HepG2 (cell line): ENCODE measurements at regions not wholly inside any gene's neighbourhood (a gene's known extent, or its start where the extent isn't known, plus 50 kb on each side); places are given as distances from the start of the nearest gene placed in this dataset.

ENCODE experiments used
- ARID2 ChIP-seq: sonication (generic); formaldehyde crosslinking; IDR thresholded peaks from 2 replicates; pipeline ENCODE4 v1.8.1; 2022; ENCODE audit warnings: mild to moderate bottlenecking, missing genetic modification reagents, borderline replicate concordance
- ATF7-NPFF ChIP-seq: sonication (generic); formaldehyde crosslinking; IDR thresholded peaks from 2 replicates; pipeline ENCODE4 v1.8.1; 2023; ENCODE audit warnings: mild to moderate bottlenecking, low read depth, missing genetic modification reagents, moderate library complexity
- ATRX ChIP-seq: sonication (generic); formaldehyde crosslinking; IDR thresholded peaks from 2 replicates; pipeline ENCODE4 v1.4.0; 2020; ENCODE audit warnings: missing genetic modification reagents, borderline replicate concordance
- ETV5 ChIP-seq: IDR thresholded peaks from 2 replicates; pipeline ENCODE4 v1.6.1; 2018; ENCODE audit warnings: missing biosample characterization, missing genetic modification reagents, inconsistent platforms, borderline replicate concordance
- FOSL1 ChIP-seq: sonication (generic); formaldehyde crosslinking; IDR thresholded peaks from 2 replicates; pipeline ENCODE4 v1.9.0; 2021; ENCODE audit warnings: missing genetic modification reagents, borderline replicate concordance
- HIVEP1 ChIP-seq: sonication (generic); formaldehyde crosslinking; IDR thresholded peaks from 2 replicates; pipeline ENCODE4 v1.4.0; 2020; ENCODE audit warnings: mild to moderate bottlenecking, missing genetic modification reagents
- KDM3A ChIP-seq: IDR thresholded peaks from 2 replicates; pipeline ENCODE4 v1.6.1; 2018; ENCODE audit warnings: low read depth, missing compliant biosample characterization
- NR2F2 ChIP-seq: IDR thresholded peaks from 2 replicates; pipeline ENCODE4 v1.6.1; 2012; ENCODE audit warnings: low read depth, inconsistent platforms, borderline replicate concordance
- RELA ChIP-seq: sonication (generic); formaldehyde crosslinking; IDR thresholded peaks from 2 replicates; pipeline ENCODE4 v1.4.0; 2020; ENCODE audit warnings: missing genetic modification reagents
- TOE1 ChIP-seq: sonication (generic); formaldehyde crosslinking; IDR thresholded peaks from 2 replicates; pipeline ENCODE4 v1.4.0; 2020; ENCODE audit warnings: mild to moderate bottlenecking, missing genetic modification reagents
- ZFY ChIP-seq: sonication (generic); formaldehyde crosslinking; IDR thresholded peaks from 2 replicates; pipeline ENCODE4 v1.4.0; 2020; ENCODE audit warnings: missing genetic modification reagents
- ZIK1 ChIP-seq: sonication (generic); formaldehyde crosslinking; IDR thresholded peaks from 2 replicates; pipeline ENCODE4 v1.5.0; 2020; ENCODE audit warnings: mild to moderate bottlenecking, low read depth, missing genetic modification reagents, borderline replicate concordance
- ZNF263 ChIP-seq: sonication (generic); formaldehyde crosslinking; IDR thresholded peaks from 2 replicates; pipeline ENCODE4 v1.4.0; 2020; ENCODE audit warnings: missing genetic modification reagents
- ZNF331 ChIP-seq: sonication (generic); formaldehyde crosslinking; IDR thresholded peaks from 2 replicates; pipeline ENCODE4 v1.4.0; 2020; ENCODE audit warnings: missing genetic modification reagents
- ZNF460 ChIP-seq: sonication (generic); formaldehyde crosslinking; IDR thresholded peaks from 2 replicates; pipeline ENCODE4 v1.5.1; 2020; ENCODE audit warnings: missing genetic modification reagents, mild to moderate bottlenecking, borderline replicate concordance
- ZNF605 ChIP-seq: sonication (generic); formaldehyde crosslinking; IDR thresholded peaks from 2 replicates; pipeline ENCODE4 v1.8.0; 2022; ENCODE audit warnings: mild to moderate bottlenecking, missing genetic modification reagents
- ZNF629 ChIP-seq: sonication (generic); formaldehyde crosslinking; conservative IDR thresholded peaks from 2 replicates; pipeline ENCODE4 v1.5.0; 2020; ENCODE audit warnings: missing genetic modification reagents
- ZNF780A ChIP-seq: sonication (generic); formaldehyde crosslinking; IDR thresholded peaks from 2 replicates; pipeline ENCODE4 v1.8.0; 2022; ENCODE audit warnings: mild to moderate bottlenecking, missing genetic modification reagents, moderate library complexity
- TF ChIP-seq, protein P1 (sequence below): sonication (generic); formaldehyde crosslinking; IDR thresholded peaks from 2 replicates; pipeline ENCODE4 v1.5.0; 2020; ENCODE audit warnings: mild to moderate bottlenecking, missing genetic modification reagents
- TF ChIP-seq, protein P2 (sequence below): sonication (generic); formaldehyde crosslinking; IDR thresholded peaks from 2 replicates; pipeline ENCODE4 v1.5.1; 2020; ENCODE audit warnings: mild to moderate bottlenecking, missing genetic modification reagents, moderate library complexity
- TF ChIP-seq, protein P3 (sequence below): sonication (generic); IDR thresholded peaks from 2 replicates; pipeline ENCODE4 v1.6.1; 2016; ENCODE audit warnings: low read depth, borderline replicate concordance
- TF ChIP-seq, protein P4 (sequence below): sonication (generic); formaldehyde crosslinking; IDR thresholded peaks from 2 replicates; pipeline ENCODE4 v1.8.0; 2022; ENCODE audit warnings: missing genetic modification reagents, low read depth, mild to moderate bottlenecking, borderline replicate concordance
- TF ChIP-seq, protein P5 (sequence below): sonication (generic); formaldehyde crosslinking; IDR thresholded peaks from 2 replicates; pipeline ENCODE4 v1.4.0; 2020; ENCODE audit warnings: missing genetic modification reagents, borderline replicate concordance
- TF ChIP-seq, protein P6 (sequence below): sonication (generic); formaldehyde crosslinking; IDR thresholded peaks from 2 replicates; pipeline ENCODE4 v1.5.0; 2020; ENCODE audit warnings: mild to moderate bottlenecking, missing genetic modification reagents

DNA sequence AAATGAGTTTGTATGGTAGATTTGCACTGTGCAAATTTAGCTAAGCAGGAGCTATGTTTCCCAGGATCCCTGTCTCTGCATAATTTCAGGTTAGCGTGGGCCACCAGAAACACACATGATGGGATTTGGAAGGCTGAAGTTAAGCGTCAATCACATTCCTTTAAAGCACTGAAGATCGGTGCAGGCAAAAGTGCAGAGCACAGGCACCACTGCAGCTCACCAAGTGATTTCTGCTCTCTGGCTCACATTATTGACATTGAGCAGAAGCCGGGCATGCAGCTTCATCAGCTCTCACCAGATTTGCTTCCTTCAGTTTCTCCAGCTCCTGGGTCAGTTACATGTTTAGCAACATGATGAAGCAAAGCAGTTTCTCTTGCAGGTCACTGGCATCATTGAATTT lies 256.4 kb upstream of the TGFBR2 start (continued):
- TF ChIP-seq ZNF780A (CRISPR knock-in tag) (no peak), ZIK1 (CRISPR knock-in tag) (no peak), ZNF629 (CRISPR knock-in tag) (no peak), ZNF263 (CRISPR knock-in tag) (no peak), ETV5 (peak; percentile 19; the same call in 1 of the 2 replicates), HIVEP1 (CRISPR knock-in tag) (no peak), ZNF605 (CRISPR knock-in tag) (peak; percentile 83), RELA (CRISPR knock-in tag) (no peak), ATRX (CRISPR knock-in tag) (no peak), ZNF331 (CRISPR knock-in tag) (0 out of 2 replicates have a peak, but pooled peaks have one; percentile 30), ATF7-NPFF (CRISPR knock-in tag) (no peak), TOE1 (CRISPR knock-in tag) (no peak), ARID2 (CRISPR knock-in tag) (no peak), KDM3A (no peak), ZFY (no peak), ZNF460 (CRISPR knock-in tag) (no peak), FOSL1 (CRISPR knock-in tag) (no peak), NR2F2 (no peak)
- TF ChIP-seq, protein P1, sequence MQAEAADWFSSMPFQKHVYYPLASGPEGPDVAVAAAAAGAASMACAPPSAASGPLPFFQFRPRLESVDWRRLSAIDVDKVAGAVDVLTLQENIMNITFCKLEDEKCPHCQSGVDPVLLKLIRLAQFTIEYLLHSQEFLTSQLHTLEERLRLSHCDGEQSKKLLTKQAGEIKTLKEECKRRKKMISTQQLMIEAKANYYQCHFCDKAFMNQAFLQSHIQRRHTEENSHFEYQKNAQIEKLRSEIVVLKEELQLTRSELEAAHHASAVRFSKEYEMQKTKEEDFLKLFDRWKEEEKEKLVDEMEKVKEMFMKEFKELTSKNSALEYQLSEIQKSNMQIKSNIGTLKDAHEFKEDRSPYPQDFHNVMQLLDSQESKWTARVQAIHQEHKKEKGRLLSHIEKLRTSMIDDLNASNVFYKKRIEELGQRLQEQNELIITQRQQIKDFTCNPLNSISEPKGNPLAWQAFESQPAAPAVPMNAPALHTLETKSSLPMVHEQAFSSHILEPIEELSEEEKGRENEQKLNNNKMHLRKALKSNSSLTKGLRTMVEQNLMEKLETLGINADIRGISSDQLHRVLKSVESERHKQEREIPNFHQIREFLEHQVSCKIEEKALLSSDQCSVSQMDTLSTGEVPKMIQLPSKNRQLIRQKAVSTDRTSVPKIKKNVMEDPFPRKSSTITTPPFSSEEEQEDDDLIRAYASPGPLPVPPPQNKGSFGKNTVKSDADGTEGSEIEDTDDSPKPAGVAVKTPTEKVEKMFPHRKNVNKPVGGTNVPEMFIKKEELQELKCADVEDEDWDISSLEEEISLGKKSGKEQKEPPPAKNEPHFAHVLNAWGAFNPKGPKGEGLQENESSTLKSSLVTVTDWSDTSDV (CRISPR knock-in tag) = no peak
- TF ChIP-seq, protein P2, sequence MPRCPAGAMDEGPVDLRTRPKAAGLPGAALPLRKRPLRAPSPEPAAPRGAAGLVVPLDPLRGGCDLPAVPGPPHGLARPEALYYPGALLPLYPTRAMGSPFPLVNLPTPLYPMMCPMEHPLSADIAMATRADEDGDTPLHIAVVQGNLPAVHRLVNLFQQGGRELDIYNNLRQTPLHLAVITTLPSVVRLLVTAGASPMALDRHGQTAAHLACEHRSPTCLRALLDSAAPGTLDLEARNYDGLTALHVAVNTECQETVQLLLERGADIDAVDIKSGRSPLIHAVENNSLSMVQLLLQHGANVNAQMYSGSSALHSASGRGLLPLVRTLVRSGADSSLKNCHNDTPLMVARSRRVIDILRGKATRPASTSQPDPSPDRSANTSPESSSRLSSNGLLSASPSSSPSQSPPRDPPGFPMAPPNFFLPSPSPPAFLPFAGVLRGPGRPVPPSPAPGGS = no peak
- TF ChIP-seq, protein P3, sequence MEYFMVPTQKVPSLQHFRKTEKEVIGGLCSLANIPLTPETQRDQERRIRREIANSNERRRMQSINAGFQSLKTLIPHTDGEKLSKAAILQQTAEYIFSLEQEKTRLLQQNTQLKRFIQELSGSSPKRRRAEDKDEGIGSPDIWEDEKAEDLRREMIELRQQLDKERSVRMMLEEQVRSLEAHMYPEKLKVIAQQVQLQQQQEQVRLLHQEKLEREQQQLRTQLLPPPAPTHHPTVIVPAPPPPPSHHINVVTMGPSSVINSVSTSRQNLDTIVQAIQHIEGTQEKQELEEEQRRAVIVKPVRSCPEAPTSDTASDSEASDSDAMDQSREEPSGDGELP = no peak
- TF ChIP-seq, protein P4, sequence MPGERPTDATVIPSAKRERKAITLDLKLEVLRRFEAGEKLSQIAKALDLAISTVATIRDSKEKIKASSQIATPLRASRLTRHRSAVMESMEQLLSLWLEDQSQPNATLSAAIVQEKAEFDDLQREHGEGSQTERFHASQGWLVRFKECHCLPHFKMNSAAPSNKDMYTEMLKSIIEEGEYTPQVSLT = no peak
- TF ChIP-seq, protein P5, sequence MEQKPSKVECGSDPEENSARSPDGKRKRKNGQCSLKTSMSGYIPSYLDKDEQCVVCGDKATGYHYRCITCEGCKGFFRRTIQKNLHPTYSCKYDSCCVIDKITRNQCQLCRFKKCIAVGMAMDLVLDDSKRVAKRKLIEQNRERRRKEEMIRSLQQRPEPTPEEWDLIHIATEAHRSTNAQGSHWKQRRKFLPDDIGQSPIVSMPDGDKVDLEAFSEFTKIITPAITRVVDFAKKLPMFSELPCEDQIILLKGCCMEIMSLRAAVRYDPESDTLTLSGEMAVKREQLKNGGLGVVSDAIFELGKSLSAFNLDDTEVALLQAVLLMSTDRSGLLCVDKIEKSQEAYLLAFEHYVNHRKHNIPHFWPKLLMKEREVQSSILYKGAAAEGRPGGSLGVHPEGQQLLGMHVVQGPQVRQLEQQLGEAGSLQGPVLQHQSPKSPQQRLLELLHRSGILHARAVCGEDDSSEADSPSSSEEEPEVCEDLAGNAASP (CRISPR knock-in tag) = no peak
- TF ChIP-seq, protein P6, sequence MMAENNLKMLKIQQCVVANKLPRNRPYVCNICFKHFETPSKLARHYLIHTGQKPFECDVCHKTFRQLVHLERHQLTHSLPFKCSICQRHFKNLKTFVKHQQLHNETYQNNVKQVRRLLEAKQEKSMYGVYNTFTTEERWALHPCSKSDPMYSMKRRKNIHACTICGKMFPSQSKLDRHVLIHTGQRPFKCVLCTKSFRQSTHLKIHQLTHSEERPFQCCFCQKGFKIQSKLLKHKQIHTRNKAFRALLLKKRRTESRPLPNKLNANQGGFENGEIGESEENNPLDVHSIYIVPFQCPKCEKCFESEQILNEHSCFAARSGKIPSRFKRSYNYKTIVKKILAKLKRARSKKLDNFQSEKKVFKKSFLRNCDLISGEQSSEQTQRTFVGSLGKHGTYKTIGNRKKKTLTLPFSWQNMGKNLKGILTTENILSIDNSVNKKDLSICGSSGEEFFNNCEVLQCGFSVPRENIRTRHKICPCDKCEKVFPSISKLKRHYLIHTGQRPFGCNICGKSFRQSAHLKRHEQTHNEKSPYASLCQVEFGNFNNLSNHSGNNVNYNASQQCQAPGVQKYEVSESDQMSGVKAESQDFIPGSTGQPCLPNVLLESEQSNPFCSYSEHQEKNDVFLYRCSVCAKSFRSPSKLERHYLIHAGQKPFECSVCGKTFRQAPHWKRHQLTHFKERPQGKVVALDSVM (CRISPR knock-in tag) = no peak
